Stimulated activated CD4-positive, alpha-beta T cell treated with anti-CD3 and anti-CD28 coated beads, Interleukin-1b, Interleukin-23, amount 100 ng/mL, for 48 hours (primary cell): ENCODE measurements at regions not wholly inside any gene's neighbourhood (a gene's known extent, or its start where the extent isn't known, plus 50 kb on each side); places are given as distances from the start of the nearest gene placed in this dataset.

Experiments used
- DNase-seq: peaks from one replicate; pipeline ENCODE4 v3.0.0-alpha.2; 2020

GRCh38 chr14:51145246-51145645, 50.3 kb upstream of the TRIM9 start:
- no peak for DNase-seq

GRCh38 chr14:51147183-51147582, 52.3 kb upstream of the TRIM9 start:
- no peak for DNase-seq

GRCh38 chr14:51155326-51155725, 60.4 kb upstream of the TRIM9 start:
- no peak for DNase-seq

GRCh38 chr14:51157012-51157411, 62.1 kb upstream of the TRIM9 start:
- no peak for DNase-seq

GRCh38 chr14:51160871-51161270, 66.0 kb upstream of the TRIM9 start:
- no peak for DNase-seq

GRCh38 chr14:51165415-51165814, 70.5 kb upstream of the TRIM9 start:
- no peak for DNase-seq

GRCh38 chr14:51167587-51168214, 72.3 kb upstream of the TMX1 start:
- no peak for DNase-seq

- DNase-seq: no peak
Observed at GRCh38 chr14:51168215-51168613, 71.8 kb upstream of the TMX1 start.

GRCh38 chr14:51173863-51174262, 66.2 kb upstream of the TMX1 start:
- no peak for DNase-seq

- no peak for DNase-seq
Observed at GRCh38 chr14:51176839-51177238, 63.2 kb upstream of the TMX1 start.

- no peak for DNase-seq
Observed at GRCh38 chr14:51180577-51180976, 59.5 kb upstream of the TMX1 start.

- no peak for DNase-seq
Observed at GRCh38 chr14:51182131-51182565, 57.9 kb upstream of the TMX1 start.

GRCh38 chr14:51185180-51185579, 54.9 kb upstream of the TMX1 start:
- peak; percentile 9 for DNase-seq

- DNase-seq: no peak
Observed at GRCh38 chr14:51185754-51186153, 54.3 kb upstream of the TMX1 start.

GRCh38 chr14:51188566-51189185, 51.4 kb upstream of the TMX1 start:
- no peak for DNase-seq

- no peak for DNase-seq
Observed at GRCh38 chr14:51189600-51190376, 50.3 kb upstream of the TMX1 start.
